ENCODE measurements at regions not wholly inside any gene's neighbourhood (a gene's known extent, or its start where the extent isn't known, plus 50 kb on each side); places are given as distances from the start of the nearest gene placed in this dataset.

GRCh38 chr10:64468219-64468618 lies 947.0 kb downstream of the REEP3 start:
- H3K27me3 ChIP-seq (ENCODE audit: insufficient read depth), result no peaks in the 10 kb centered on the region
- Mint-ChIP-seq H3K27ac (no peak overlapping the region), H3K4me3 (no peak overlapping the region), H3K4me1 (peaks cover 2% of the 10 kb centered on the region; the same call in 2 of the 3 replicates), H3K9me3 (peaks cover 55% of the 10 kb centered on the region), H3K27me3 (ENCODE audit: insufficient read depth, low read depth, poor library complexity) (peaks cover 6% of the 10 kb centered on the region), H3K36me3 (ENCODE audit: low read depth) (peaks cover 40% of the 10 kb centered on the region)
- no peak overlapping the region for H3K4me3 ChIP-seq
- H3K9me2 ChIP-seq (ENCODE audit: insufficient read depth), result peaks cover 14% of the 10 kb centered on the region; the same call in 1 of the 2 replicates
- H2AFZ ChIP-seq, result no peak overlapping the region
- DNase-seq (ENCODE audit: low spot score) (no peak), ATAC-seq (no peak)
- H3K36me3 ChIP-seq (ENCODE audit: insufficient read depth), result peaks cover 6% of the 10 kb centered on the region; the same call in 1 of the 2 replicates
- no peak overlapping the region for H3K27ac ChIP-seq (ENCODE audit: low read depth)
- H3K79me2 ChIP-seq (replicated peaks; ENCODE audit: insufficient read depth), result no peaks in the 10 kb centered on the region
- H3F3A ChIP-seq (replicated peaks; ENCODE audit: low read depth), result no peaks in the 10 kb centered on the region
- TF ChIP-seq ZNF462 (CRISPR knock-in tag; IDR thresholded peaks at IDR 0.05) (no peak), POLR2AphosphoS5 (IDR thresholded peaks at IDR 0.05; ENCODE audit: low read depth) (no peak), STAT1 (IDR thresholded peaks at IDR 0.05; ENCODE audit: unreplicated experiment) (no peak), ZNF114 (CRISPR knock-in tag; IDR thresholded peaks at IDR 0.05) (no peak), JUNB (IDR thresholded peaks at IDR 0.05; ENCODE audit: unreplicated experiment) (no peak)
- TF ChIP-seq, protein P1, sequence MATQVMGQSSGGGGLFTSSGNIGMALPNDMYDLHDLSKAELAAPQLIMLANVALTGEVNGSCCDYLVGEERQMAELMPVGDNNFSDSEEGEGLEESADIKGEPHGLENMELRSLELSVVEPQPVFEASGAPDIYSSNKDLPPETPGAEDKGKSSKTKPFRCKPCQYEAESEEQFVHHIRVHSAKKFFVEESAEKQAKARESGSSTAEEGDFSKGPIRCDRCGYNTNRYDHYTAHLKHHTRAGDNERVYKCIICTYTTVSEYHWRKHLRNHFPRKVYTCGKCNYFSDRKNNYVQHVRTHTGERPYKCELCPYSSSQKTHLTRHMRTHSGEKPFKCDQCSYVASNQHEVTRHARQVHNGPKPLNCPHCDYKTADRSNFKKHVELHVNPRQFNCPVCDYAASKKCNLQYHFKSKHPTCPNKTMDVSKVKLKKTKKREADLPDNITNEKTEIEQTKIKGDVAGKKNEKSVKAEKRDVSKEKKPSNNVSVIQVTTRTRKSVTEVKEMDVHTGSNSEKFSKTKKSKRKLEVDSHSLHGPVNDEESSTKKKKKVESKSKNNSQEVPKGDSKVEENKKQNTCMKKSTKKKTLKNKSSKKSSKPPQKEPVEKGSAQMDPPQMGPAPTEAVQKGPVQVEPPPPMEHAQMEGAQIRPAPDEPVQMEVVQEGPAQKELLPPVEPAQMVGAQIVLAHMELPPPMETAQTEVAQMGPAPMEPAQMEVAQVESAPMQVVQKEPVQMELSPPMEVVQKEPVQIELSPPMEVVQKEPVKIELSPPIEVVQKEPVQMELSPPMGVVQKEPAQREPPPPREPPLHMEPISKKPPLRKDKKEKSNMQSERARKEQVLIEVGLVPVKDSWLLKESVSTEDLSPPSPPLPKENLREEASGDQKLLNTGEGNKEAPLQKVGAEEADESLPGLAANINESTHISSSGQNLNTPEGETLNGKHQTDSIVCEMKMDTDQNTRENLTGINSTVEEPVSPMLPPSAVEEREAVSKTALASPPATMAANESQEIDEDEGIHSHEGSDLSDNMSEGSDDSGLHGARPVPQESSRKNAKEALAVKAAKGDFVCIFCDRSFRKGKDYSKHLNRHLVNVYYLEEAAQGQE (IDR thresholded peaks at IDR 0.05; ENCODE audit: unreplicated experiment), result no peak
- no peaks in the 10 kb centered on the region for H4K20me1 ChIP-seq (replicated peaks; ENCODE audit: insufficient read depth)
- no peaks in the 10 kb centered on the region for H3K4me1 ChIP-seq (ENCODE audit: insufficient read depth)
- no peak overlapping the region for H3K4me2 ChIP-seq
